ENCODE measurements at regions not wholly inside any gene's neighbourhood (a gene's known extent, or its start where the extent isn't known, plus 50 kb on each side); places are given as distances from the start of the nearest gene placed in this dataset.

DNA sequence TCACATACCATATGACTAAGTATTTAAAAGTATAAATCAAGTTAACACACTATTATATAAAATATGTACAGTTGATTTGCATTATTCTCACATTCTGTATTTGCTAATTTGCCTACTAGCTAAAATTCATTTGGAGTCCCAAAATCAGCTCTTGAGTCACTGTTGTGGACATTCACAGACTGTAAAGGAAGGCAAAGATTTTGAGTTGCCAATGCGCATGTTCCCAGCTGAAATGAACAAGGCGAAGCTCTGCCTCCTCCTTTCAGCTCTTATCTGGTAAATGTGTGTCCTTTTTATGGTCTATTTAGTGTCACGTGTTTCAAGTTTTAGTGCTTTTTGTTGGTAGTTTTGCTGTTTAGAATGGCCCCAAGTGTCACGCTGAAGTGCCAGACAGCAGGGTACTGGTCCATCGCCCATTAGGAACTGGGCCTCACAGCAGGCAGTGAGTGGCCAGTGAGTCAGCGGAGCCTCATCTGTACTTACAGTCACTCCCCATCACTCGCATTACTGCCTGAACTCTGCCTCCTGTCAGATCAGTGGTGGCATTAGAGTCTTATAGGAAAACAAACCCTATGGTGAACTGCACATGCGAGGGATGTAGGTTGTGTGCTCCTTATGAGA, 87.2 kb upstream of the ADTRP start:
- TF ChIP-seq, protein P1, sequence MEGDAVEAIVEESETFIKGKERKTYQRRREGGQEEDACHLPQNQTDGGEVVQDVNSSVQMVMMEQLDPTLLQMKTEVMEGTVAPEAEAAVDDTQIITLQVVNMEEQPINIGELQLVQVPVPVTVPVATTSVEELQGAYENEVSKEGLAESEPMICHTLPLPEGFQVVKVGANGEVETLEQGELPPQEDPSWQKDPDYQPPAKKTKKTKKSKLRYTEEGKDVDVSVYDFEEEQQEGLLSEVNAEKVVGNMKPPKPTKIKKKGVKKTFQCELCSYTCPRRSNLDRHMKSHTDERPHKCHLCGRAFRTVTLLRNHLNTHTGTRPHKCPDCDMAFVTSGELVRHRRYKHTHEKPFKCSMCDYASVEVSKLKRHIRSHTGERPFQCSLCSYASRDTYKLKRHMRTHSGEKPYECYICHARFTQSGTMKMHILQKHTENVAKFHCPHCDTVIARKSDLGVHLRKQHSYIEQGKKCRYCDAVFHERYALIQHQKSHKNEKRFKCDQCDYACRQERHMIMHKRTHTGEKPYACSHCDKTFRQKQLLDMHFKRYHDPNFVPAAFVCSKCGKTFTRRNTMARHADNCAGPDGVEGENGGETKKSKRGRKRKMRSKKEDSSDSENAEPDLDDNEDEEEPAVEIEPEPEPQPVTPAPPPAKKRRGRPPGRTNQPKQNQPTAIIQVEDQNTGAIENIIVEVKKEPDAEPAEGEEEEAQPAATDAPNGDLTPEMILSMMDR (IDR thresholded peaks at IDR 0.05): no peak
- no peak for TF ChIP-seq POLR2A (IDR thresholded peaks at IDR 0.05)

All from thyroid gland (tissue), 4 donors.